GM20000 (cell line): ENCODE measurements at regions not wholly inside any gene's neighbourhood (a gene's known extent, or its start where the extent isn't known, plus 50 kb on each side); places are given as distances from the start of the nearest gene placed in this dataset.

ENCODE experiments used
- DNase-seq: peaks from one replicate; pipeline ENCODE4 v3.0.0; 2012; ENCODE audit warnings: low spot score
- CTCF ChIP-seq: IDR thresholded peaks from 2 replicates; pipeline ENCODE4 v1.5.1; 2012; ENCODE audit warnings: mild to moderate bottlenecking, control low read depth; ENCODE audit errors: extremely low read depth, missing control alignments

DNA sequence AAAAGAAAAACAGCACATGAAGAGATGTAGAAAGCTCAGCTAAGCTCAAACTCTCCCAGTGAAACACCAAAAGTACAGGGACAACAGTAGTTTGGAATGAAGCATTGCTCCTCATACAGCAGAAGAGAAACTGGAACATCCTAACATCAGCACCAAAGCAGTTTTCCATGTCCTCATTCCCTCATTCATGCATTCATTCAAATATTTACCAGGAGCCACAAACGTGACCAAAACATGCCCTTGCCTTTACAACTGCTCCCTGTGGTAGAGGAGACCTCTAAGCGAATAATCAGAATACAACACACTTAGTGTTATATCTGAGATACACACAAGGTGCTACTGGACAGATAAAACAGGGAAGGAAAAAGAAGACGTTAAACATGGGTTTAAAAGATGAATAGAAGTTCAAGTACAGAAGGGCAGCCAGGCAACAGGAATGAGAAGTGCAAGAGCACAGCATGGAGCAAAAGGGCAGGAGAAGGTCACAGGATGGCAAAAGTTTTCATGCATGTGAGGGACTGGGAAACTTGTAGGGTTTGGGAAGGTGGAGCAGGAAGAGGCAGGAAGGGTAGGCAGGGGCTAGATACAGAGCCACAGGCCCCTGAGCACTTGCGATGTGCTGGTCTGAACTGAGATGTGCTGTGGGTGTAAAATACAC, 58.5 kb upstream of the LMCD1 start:
- DNase-seq: no peak
- TF ChIP-seq CTCF: no peak

DNA sequence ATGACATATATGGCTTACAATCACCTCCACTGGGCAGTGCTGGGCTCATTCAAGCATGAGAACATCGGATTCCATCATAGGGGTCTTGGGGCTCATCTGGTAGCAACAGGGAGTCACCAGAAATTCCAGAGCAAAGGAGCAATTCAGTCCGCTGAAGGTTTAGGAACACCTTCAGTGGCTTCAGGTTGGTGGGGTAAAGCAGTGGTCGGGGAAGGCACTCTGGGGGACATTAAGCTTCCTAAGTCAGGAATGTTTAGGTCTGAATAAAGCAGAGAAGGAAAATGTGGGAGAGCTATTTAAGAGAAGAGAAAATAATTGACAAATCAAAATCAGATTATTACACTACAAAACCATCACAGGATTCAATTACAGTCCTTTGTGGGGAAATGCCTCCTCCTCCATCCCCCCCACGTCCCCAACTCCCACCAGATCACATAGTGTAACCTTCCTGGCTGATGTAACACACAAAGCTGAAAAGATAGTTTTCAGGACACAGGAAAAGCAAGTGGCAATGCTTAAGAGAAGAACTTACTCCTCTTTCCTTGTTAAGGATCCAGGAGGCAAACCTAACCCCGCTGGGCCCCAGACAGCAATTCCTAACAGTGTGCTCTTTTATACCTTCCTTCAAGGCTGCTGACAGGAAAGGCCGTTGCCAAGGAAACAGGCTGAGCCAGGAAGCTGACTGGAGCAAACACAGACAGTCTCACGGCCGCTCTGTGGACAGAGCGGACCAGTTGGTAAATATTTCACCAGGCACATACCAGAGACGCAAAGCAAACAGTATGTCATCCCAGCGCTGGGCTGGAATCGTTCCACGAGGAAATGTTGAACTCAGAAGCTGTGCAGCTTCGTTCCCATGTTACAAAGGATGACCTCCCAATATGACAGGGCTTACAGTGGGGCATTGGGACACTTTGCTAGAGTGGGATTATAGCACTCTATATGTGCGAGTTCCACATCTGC, 57.5 kb upstream of the LMCD1 start:
- TF ChIP-seq CTCF: no peak
- DNase-seq: no peak

- DNase-seq: no peak
- TF ChIP-seq CTCF: no peak
Observed at GRCh38 chr3:8444883-8445282, 56.7 kb upstream of the LMCD1 start.

DNA sequence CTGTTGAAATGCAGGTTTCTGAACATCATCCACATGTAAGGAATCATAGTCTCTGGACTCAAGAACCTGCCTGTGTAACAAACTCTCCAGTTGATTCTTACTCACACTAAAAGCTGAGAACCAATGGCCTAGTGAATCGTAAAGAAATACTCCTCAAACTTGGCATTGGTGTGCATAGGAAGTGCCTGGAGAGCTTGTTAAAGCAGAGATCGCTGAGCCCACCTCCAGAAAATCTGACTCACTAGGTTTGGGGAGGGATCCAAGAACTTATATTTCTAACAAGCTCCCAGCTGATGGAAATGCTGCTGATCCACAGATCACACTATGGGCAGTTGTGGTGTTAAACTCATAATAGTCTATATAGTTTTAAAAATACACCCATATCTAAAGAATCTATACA, 55.8 kb upstream of the LMCD1 start:
- no peak for TF ChIP-seq CTCF
- DNase-seq: no peak

GRCh38 chr3:8446845-8447244, 54.8 kb upstream of the LMCD1 start:
- no peak for TF ChIP-seq CTCF
- no peak for DNase-seq

DNA sequence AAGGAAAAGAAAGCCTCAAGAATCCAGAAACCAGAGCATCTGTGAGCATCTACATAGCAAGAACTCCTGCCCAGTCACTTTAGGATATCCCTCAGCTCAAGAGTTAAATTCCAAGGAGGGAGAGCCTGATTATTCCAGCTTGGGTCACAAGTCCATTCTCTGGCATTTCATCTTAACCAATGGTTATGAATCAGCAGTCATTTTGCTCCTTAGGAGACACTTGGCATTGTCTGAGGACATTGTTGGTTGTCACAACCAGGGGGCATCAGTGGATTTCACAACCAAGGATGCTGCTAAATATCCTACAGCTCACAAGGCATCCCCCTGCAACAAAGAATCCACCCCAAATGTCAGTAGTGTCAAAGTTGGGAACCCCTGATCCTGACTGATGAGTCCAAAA, 51.0 kb upstream of the LMCD1 start:
- no peak for TF ChIP-seq CTCF
- DNase-seq: no peak

DNA sequence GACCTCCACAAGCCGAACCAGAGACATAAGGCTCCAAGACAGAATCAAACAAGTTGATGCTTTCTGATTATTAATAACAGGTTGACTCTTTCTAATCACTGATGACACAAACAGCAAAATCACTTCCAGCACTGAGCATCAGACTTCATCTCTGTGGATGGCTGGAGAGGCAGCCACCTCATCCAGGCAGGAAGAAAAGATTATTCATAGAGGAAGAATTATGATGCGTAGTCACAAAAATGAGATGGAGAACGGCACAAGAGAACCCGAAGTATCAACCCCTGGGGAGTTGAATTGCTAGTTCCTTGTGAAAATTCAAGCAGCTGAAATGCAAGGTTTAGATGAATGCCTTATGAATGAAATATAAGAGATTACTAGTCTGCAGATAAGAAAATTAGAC, 49.9 kb upstream of the LMCD1 start:
- TF ChIP-seq CTCF: no peak
- DNase-seq: no peak
